ENCODE measurements at regions not wholly inside any gene's neighbourhood (a gene's known extent, or its start where the extent isn't known, plus 50 kb on each side); places are given as distances from the start of the nearest gene placed in this dataset.
"Not testable (repeated sequence)": the region's sequence is repeated elsewhere in the genome, so short reads cannot be mapped to it uniquely, and the experiment has no call there.

- H3K4me3 Mint-ChIP-seq, result no peak overlapping the region
- peaks cover 3 to 59% (median 20%) of the 10 kb centered on the region in 6 donors for H3K9me3 Mint-ChIP-seq
- peaks cover 0 to 4% (median 0%) of the 10 kb centered on the region in 3 donors for H3K27me3 Mint-ChIP-seq (ENCODE audit: low read depth in 3 of 3)
- no peaks in the 10 kb centered on the region for H3K36me3 Mint-ChIP-seq
- no peaks in the 10 kb centered on the region for H3K4me1 Mint-ChIP-seq
- no peak overlapping the region for H3K27ac Mint-ChIP-seq
- DNase-seq, result no peak
These were observed 405.6 kb upstream of the API5 start for GRCh38 chr11:42906226-42906625.

DNA sequence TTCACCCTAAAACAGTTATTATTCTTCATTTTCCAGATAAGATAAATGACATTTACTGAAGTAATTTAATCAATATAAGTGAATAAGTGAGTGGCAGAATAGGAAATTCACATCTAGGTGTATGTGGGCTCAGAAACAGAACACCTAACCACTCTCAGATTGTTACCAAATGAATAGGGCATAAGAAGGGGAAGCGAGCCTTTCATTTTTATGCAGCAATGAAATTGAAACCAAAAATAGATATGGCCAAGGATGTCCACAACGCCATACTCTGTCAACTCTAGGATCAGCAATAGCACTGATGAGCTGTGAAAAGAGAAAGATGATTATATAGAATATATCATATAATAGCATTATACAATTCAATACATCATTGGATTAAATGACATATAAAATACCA lies 398.1 kb upstream of the API5 start:
- no peak for DNase-seq
- H3K27me3 Mint-ChIP-seq (ENCODE audit: low read depth in 3 of 3), result peaks cover 0 to 2% (median 0%) of the 10 kb centered on the region in 3 donors
- no peaks in the 10 kb centered on the region for H3K4me1 Mint-ChIP-seq
- no peak overlapping the region for H3K4me3 Mint-ChIP-seq
- H3K9me3 Mint-ChIP-seq, result peaks cover 14 to 25% (median 20%) of the 10 kb centered on the region in 6 donors
- H3K36me3 Mint-ChIP-seq, result no peaks in the 10 kb centered on the region
- no peak overlapping the region for H3K27ac Mint-ChIP-seq

- Mint-ChIP-seq H3K9me3 (peaks cover 3 to 53% (median 16%) of the 10 kb centered on the region in 6 donors), H3K4me1 (no peaks in the 10 kb centered on the region), H3K27me3 (ENCODE audit: low read depth in 3 of 3) (no peaks in the 10 kb centered on the region), H3K4me3 (no peak overlapping the region), H3K36me3 (no peaks in the 10 kb centered on the region), H3K27ac (no peak overlapping the region)
- DNase-seq, result no peak
These were observed 388.1 kb upstream of the API5 start for GRCh38 chr11:42923651-42924050.

GRCh38 chr11:42925916-42926315 lies 385.9 kb upstream of the API5 start:
- no peaks in the 10 kb centered on the region for H3K36me3 Mint-ChIP-seq
- H3K9me3 Mint-ChIP-seq, result peaks cover 5 to 49% (median 16%) of the 10 kb centered on the region in 6 donors
- no peak for DNase-seq
- H3K4me3 Mint-ChIP-seq, result no peak overlapping the region
- H3K27ac Mint-ChIP-seq, result no peak overlapping the region
- H3K4me1 Mint-ChIP-seq, result no peaks in the 10 kb centered on the region
- no peaks in the 10 kb centered on the region for H3K27me3 Mint-ChIP-seq (ENCODE audit: low read depth in 3 of 3)

- Mint-ChIP-seq H3K36me3 (no peaks in the 10 kb centered on the region), H3K4me3 (no peak overlapping the region), H3K9me3 (peaks cover 0 to 11% (median 7%) of the 10 kb centered on the region in 6 donors), H3K27me3 (ENCODE audit: low read depth in 3 of 3) (peaks cover 0 to 3% (median 0%) of the 10 kb centered on the region in 3 donors), H3K4me1 (no peaks in the 10 kb centered on the region), H3K27ac (no peak overlapping the region)
- DNase-seq, result no peak
These were observed 364.4 kb upstream of the API5 start for GRCh38 chr11:42947405-42947804.

GRCh38 chr11:42949738-42950376 lies 361.9 kb upstream of the API5 start:
- not testable (repeated sequence) for H3K9me3 Mint-ChIP-seq; H3K4me3 Mint-ChIP-seq; H3K27me3 Mint-ChIP-seq (ENCODE audit: low read depth in 3 of 3); H3K36me3 Mint-ChIP-seq; H3K4me1 Mint-ChIP-seq; H3K27ac Mint-ChIP-seq; DNase-seq

DNA sequence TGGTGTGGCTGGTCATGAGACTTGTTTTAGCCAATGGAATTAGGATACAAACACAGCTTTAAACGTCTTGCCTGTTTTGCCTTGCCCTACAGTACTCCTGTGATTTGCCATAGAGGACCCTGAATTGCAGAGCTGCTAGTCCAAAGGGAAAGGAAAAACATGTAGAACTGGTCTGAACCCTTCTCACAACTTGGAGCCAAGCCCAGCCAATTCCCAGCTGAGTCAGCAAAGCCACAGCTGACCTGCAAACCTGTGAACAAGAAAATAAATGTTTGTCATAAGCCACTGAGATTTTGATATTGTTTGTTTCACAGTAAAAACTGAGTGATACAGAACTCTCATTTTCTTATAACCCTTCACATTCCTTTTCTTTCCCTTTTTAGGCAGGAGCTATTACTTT lies 360.5 kb upstream of the API5 start:
- no peaks in the 10 kb centered on the region for H3K4me1 Mint-ChIP-seq
- peaks cover 0 to 14% (median 5%) of the 10 kb centered on the region in 6 donors for H3K9me3 Mint-ChIP-seq
- peaks cover 0 to 3% (median 0%) of the 10 kb centered on the region in 3 donors for H3K27me3 Mint-ChIP-seq (ENCODE audit: low read depth in 3 of 3)
- no peak overlapping the region for H3K4me3 Mint-ChIP-seq
- no peak for DNase-seq
- H3K27ac Mint-ChIP-seq, result no peak overlapping the region
- H3K36me3 Mint-ChIP-seq, result no peaks in the 10 kb centered on the region

- no peaks in the 10 kb centered on the region for H3K4me1 Mint-ChIP-seq
- DNase-seq, result no peak
- H3K4me3 Mint-ChIP-seq, result no peak overlapping the region
- H3K27me3 Mint-ChIP-seq (ENCODE audit: low read depth in 3 of 3), result no peaks in the 10 kb centered on the region
- H3K36me3 Mint-ChIP-seq, result no peaks in the 10 kb centered on the region
- no peak overlapping the region for H3K27ac Mint-ChIP-seq
- H3K9me3 Mint-ChIP-seq, result peaks cover 3 to 20% (median 7%) of the 10 kb centered on the region in 6 donors
These were observed 354.0 kb upstream of the API5 start for GRCh38 chr11:42957831-42958230.

- Mint-ChIP-seq H3K9me3 (peaks cover 3 to 22% (median 9%) of the 10 kb centered on the region in 6 donors), H3K36me3 (no peaks in the 10 kb centered on the region), H3K27ac (no peak overlapping the region), H3K4me3 (no peak overlapping the region), H3K4me1 (no peaks in the 10 kb centered on the region), H3K27me3 (ENCODE audit: low read depth in 3 of 3) (no peaks in the 10 kb centered on the region)
- DNase-seq, result no peak
These were observed 353.2 kb upstream of the API5 start for GRCh38 chr11:42958635-42959034.

- Mint-ChIP-seq H3K36me3 (no peaks in the 10 kb centered on the region), H3K27ac (no peak overlapping the region), H3K4me1 (no peaks in the 10 kb centered on the region), H3K27me3 (ENCODE audit: low read depth in 3 of 3) (no peaks in the 10 kb centered on the region), H3K4me3 (no peak overlapping the region), H3K9me3 (peaks cover 3 to 32% (median 10%) of the 10 kb centered on the region in 6 donors)
- no peak for DNase-seq
These were observed 351.2 kb upstream of the API5 start for GRCh38 chr11:42960521-42961088.

DNA sequence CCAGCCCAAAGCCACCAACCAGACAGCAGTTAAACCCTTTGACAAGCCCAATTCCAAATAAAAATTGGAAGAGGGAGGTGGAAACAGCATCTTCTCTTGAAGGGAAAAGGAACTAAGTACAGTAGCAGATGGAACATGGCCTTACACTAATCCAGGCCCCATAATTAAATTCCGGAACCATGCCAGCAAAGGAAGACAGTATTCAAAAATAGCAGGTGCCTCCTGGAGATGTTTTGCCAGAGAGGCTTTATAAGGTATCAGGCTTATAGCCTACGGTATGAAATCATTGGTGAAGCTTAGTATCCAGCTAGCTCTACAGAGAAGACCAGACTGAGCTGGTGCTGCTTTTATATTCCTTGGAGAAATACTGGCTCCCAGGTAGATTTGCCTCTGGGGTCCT lies 344.1 kb upstream of the API5 start:
- H3K9me3 Mint-ChIP-seq, result peaks cover 0 to 31% (median 8%) of the 10 kb centered on the region in 6 donors
- no peaks in the 10 kb centered on the region for H3K4me1 Mint-ChIP-seq
- DNase-seq, result no peak
- H3K36me3 Mint-ChIP-seq, result no peaks in the 10 kb centered on the region
- no peaks in the 10 kb centered on the region for H3K27me3 Mint-ChIP-seq (ENCODE audit: low read depth in 3 of 3)
- no peak overlapping the region for H3K4me3 Mint-ChIP-seq
- H3K27ac Mint-ChIP-seq, result no peak overlapping the region

DNA sequence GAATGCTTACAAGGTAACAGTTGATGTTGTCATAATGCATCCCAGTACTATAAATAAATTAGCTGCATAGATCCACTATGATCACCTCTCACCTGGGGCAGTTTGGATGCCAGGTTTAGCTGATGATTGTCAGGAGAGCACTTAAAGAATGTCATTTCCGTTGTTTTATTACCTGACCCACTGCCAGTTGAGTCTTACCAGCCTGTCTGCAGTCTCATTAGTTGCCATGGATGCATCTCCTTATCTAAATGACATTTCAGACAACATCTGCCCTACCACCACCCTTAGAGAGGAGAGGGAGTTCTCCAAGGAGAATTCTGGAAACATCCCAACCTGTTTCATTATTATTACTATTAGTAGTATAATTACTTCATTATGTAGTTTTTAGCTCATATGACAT lies 339.1 kb upstream of the API5 start:
- no peak overlapping the region for H3K4me3 Mint-ChIP-seq
- no peak overlapping the region for H3K27ac Mint-ChIP-seq
- H3K36me3 Mint-ChIP-seq, result no peaks in the 10 kb centered on the region
- no peak for DNase-seq
- peaks cover 0 to 15% (median 2%) of the 10 kb centered on the region in 6 donors for H3K9me3 Mint-ChIP-seq
- no peaks in the 10 kb centered on the region for H3K27me3 Mint-ChIP-seq (ENCODE audit: low read depth in 3 of 3)
- no peaks in the 10 kb centered on the region for H3K4me1 Mint-ChIP-seq

DNA sequence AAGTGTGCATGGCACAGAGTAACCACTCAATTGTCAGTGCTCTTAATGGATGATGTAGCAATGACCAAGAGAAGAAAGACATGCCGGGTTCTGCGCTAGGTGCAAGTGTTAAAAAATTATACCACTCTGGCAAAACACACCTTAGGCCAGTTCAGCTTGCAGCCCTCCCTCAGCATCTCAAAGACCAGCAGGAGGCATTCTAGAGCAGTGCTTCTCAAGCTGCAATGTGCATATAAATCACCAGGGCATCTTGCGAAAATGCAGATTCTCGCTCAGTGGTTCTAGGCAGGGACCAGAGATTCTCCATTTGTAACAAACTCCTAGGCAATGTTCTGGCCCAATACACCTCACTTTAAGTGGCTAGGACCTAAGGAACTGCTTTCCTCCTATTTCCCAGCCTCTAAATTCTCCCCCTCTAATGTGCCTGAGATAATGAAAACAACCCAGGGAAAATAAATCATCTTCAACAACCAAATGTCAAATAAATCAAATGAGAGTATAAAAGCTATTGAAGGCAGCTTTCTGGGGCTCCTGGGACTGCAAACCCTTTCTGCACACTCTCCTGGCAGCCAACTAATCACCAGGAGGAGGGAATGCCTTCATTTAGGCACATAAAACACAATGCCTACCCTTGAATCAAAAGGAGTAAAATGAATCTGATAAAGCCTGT lies 337.2 kb upstream of the API5 start:
- Mint-ChIP-seq H3K36me3 (peaks cover 0 to 4% (median 0%) of the 10 kb centered on the region in 3 donors), H3K4me3 (no peak overlapping the region), H3K27me3 (ENCODE audit: low read depth in 3 of 3) (no peaks in the 10 kb centered on the region), H3K9me3 (peaks cover 0 to 25% (median 7%) of the 10 kb centered on the region in 6 donors), H3K4me1 (no peaks in the 10 kb centered on the region), H3K27ac (no peak overlapping the region)
- no peak for DNase-seq

DNA sequence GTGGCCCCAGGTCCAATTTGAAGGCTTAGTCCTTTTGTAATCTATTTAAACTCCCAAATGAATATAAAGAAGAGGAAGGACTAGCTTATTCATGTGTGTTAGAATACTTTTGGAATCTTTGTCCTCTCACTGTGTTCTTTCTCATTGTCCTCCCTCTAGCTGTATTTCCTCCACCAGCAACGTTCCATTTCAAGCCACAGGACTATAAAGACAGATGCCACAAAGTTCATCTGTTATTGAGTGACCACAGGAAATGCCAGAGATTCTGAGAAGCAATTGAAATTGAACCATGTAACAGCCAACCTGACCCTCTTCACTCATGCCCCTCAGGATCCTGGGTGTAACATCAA lies 336.6 kb upstream of the API5 start:
- DNase-seq, result no peak
- Mint-ChIP-seq H3K9me3 (peaks cover 2 to 22% (median 8%) of the 10 kb centered on the region in 6 donors), H3K36me3 (peaks cover 0 to 4% (median 0%) of the 10 kb centered on the region in 3 donors), H3K27ac (no peak overlapping the region), H3K27me3 (ENCODE audit: low read depth in 3 of 3) (no peaks in the 10 kb centered on the region), H3K4me3 (no peak overlapping the region), H3K4me1 (no peaks in the 10 kb centered on the region)

Measured in immature natural killer cell (primary cell).